Globus pallidus (tissue), 1 donor: ENCODE measurements at regions not wholly inside any gene's neighbourhood (a gene's known extent, or its start where the extent isn't known, plus 50 kb on each side); places are given as distances from the start of the nearest gene placed in this dataset.

Source experiments
- DNase-seq: peaks from one replicate; pipeline ENCODE4 v3.0.0-alpha.2; 2015; ENCODE audit warnings: low spot score

DNA sequence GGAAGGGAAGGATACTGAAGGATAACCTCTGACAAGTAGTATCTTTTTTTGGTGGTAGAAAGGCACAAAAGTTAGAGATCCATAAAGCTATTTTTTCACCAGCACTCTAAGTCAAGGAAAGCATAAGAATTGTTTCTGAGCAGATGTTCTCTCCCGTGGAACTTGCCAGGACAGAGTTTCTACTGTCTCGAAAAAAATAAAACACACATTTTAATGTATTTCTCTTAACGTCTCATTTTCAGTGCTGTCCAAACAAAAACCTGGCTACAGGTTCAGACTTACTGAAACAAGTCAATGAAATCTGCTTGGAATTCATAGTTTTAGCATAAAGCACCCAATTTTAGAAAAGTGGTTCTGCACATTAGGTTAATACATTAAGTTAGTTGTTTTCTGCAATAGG, 338.3 kb downstream of the LTN1 start:
- no peak for DNase-seq

DNA sequence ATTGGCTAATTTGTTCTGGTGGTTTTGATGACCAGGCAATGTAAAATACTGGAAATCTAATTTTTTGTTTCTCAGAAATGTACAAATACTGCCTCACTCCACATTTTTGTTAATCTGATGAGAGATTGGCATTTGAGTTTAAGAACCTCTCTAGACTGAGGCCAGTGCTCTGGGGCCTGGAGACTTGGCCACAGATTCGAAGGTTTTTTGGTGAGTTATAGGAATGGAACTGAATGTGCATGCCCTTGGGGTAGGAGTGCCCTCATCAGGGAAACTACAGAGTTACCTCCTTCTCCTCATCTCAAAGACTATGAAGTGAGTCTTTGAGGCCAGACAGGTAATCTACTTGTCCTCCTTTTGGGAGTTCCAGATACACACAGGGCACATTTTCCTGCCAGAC, 347.9 kb downstream of the LTN1 start:
- DNase-seq, result no peak

- no peak for DNase-seq
Observed at GRCh38 chr21:28642891-28643290, 349.8 kb downstream of the LTN1 start.

DNA sequence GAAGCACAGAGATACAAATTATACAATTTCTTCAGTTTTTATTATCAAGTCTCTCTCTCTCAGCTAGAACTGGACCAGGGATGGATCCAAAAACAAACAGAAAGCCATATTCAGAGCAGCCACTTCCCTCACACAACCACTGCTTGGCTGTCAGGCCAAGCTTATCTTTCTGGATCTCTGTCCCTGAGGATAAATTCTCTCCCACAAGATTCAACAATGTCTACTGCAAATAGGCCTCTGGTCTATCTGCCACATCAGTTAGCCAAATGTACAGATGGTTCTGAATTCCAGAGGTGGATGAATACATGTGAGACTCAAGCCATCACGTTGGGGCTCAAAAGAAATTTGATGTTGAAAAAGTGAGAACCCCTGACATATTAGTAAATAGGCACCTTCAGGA, 350.9 kb downstream of the LTN1 start:
- no peak for DNase-seq

DNA sequence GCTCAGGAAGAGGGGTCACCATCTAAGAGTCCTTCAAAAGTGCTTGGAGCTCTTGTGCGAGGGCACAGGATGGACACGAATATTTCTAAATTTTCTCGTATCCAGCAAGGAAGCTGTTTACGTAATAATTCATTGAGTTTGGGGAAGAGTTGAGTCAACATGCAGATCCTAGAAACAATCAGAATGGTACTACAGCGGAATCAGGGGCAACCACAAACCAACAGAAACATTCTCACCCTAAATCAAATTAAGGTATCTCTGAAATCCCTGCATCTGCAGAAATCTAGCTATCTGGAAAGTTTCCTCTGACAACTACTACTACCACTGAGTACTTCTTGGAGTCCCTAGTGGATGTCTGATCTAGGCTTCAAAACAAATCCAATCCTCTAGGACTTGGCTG, 352.4 kb downstream of the LTN1 start:
- DNase-seq, result no peak

DNA sequence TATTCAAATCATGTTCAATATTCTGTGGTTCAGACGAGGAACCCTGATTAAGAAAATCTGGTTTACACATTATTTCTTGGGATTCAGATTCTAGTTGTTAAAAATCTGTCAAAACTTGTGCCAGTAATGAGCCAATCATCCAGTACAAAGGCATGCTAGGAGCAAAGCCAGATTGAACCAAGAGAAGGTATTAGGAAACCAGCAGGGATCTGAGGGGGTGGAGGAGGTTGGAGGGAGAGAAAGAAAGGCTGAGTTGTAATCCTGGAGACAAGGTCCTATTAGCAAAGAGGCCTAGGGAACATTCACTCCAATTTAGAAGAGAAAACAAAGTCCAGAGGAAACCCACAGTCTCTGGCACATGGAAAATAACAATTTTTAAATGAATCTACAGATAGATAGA, 352.9 kb downstream of the LTN1 start:
- peak; percentile 7 for DNase-seq

GRCh38 chr21:28636752-28637691, 355.7 kb downstream of the LTN1 start:
- no peak for DNase-seq

DNA sequence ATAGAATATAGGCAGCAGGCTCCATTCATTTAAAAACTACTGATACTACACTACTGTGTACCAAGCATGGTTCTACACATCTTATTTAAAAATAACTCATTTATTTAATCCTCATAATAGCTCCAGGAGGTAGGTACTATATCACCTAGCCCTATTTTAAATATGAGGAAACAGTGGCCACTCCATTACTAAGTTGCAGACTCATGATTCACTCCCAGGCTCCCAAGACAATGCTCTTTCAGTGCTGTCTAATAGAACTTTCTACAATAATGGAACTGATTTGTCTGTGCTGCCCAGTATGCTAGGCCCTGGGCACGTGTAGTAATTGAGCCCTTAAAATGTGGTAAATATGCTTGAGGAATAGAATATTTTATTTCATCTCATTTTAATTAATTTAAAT, 357.1 kb downstream of the LTN1 start:
- no peak for DNase-seq

DNA sequence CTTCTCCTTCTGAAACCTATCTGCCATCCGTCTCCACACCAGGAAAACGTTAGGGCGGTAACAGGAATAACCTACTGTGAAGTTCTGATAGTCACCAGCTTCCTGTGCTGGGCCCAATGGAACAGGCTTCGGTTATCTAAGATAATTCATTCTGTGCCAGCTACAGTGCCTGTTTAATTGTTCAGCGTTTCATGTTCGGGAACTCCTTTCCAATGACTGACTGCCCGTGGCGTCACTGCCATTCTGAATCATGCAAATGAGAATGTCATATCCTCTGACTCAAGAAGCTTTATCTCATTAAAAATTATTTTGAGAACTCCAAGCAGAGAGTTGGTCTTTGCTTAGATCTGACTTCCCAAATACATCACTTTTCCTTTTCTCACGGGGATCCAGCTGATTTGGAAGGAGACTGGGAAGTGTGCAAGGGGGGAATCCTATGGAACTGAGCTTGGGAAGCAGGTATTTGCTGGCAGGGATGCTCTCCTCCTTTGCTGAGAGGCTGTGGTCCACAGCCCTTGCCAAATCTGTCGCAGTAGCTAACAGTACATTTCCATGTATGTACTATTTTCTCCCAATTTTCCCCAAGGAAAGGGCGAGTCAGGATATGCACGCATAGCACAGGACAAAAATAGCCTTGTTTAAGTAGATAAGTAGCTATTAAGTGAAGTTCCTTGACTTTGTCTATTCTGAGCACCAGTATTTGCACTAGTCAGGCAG, 358.7 kb downstream of the LTN1 start:
- DNase-seq, result no peak

GRCh38 chr21:28632755-28633408, 359.8 kb downstream of the LTN1 start:
- DNase-seq, result no peak

DNA sequence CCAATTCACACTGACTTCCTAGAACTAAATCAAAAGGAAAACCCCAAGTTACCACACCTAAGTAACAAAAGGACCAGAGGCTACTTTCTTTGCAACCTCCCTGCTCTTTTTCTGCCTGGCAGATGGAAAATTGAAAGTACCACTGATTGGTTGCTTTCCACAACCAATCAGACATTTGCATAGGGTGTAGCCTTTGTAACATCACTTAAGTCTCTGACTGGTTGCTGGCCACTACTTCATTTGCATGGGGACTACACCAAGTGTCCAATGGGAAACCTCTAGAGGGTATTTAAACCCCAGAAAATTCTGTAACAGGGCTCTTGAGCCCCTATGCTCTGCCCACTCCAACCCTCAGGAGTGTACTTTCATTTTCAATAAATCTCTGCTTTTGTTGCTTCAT, 365.0 kb downstream of the LTN1 start:
- no peak for DNase-seq

DNA sequence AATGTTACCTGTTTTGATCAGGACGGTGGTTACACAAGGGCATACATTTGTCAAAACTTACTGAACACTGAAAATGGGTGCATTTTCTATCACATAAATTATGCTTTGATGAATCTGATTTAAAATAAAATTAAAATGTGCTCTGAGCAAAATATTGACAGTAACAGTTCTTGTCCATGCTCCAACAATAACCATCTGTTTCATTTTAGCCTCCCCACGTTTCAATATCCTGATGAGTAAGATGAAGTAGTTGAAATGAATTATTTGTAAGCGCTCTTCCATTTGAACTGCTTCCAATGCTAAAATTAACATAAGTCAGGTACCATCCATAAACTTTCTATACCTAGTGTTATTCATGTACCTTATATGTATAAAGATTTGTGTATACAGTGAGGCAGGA, 365.4 kb downstream of the LTN1 start:
- no peak for DNase-seq

GRCh38 chr21:28624626-28625025, 368.1 kb downstream of the LTN1 start:
- no peak for DNase-seq

DNA sequence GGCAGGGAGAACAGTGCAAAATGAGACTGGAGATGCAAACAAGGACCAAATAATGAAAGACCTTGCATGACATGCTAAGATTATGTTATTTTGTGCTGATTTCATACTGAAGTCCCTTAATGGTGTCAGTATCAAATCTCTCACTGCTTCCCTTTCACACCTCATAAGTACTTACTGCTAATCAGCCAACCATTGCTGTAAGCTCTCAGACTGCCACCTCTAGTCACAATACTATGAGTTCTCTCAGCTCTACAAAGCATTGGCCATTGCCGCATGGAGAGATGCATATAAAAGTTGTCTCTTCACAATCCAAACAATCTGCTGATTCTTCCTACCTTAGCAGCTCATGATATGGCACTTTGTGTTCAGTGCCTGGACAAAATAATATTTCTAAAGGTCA, 375.4 kb downstream of the LTN1 start:
- DNase-seq, result no peak

- DNase-seq, result no peak
Observed at GRCh38 chr21:28615276-28615675, 377.4 kb downstream of the LTN1 start.

DNA sequence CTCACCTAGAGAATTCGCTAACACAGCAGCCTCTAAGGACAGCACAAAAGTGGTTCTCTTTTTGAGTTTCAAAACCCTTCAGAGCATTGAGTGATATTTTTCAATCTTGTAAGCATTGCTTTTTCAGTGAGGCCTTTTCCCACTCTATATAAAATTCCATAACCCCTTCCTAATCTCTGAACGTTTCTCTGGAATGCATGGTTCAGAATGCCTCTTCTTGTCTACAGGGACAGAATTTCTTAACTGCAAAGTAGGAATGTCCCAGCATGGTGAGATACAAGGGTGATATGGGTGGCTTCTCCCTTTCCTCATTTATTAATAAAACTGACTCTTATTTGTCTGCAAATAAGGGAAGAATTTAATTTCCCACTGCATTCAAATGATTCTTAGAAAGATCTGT, 377.9 kb downstream of the LTN1 start:
- DNase-seq, result no peak

DNA sequence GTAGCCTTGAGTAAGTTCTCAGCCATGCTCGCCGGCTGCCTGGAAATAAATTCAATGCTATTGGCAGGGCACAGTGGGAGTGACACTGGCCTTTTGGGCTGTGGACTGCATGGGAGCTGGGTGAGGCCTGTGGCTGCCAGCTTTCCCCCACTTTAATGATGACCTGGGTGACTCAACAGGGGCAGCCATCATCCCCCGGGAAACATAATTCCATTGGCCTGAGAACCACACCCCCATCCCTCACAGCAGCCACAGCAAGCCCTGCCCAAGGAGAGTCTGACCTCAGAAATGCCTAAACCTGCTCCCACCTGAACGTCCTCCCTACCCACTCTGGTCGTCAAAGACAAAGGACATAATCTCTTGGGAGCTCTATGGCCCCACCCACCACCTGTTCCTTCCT, 384.0 kb downstream of the LTN1 start:
- no peak for DNase-seq

DNA sequence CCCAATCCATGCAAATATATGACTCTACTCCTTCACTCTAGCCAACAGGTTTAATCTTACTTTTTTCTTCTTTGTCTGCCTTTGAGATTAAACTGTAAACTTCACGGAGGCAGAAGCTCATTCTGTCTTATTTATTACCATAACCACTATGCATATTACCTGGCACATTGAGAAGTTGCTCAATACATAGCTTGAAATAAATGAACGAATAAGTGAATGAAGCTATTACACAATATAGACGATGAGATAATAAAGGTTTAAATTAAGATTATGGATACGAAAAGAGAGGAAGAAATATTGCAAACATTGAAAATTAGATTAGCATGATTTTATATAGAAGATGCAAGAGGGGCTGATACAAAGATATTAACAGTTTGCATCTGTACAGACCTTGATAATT, 385.1 kb downstream of the LTN1 start:
- DNase-seq, result no peak

- peak; percentile 26 for DNase-seq
Observed at GRCh38 chr21:28604946-28605537, 387.6 kb downstream of the LTN1 start.

GRCh38 chr21:28602546-28602945, 390.1 kb downstream of the LTN1 start:
- DNase-seq, result no peak

DNA sequence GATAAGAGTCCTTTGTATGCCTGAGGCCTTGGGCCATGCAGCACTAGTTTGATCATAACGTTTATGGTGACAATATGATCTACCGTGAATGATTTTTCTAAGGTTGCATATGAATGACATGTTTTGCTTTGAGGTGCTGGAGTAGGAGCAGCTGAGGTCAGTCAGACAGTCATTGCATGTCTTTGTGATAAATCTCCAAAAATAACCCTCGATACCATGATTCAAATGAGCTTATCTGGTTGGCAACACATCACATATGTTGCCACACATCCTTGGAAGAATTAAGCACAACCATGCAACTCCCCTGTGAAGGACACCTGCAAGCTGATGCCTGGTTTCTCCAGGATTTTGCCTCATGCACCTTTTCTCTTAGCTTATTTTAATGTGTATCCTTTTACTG, 394.5 kb downstream of the LTN1 start:
- DNase-seq, result no peak

DNA sequence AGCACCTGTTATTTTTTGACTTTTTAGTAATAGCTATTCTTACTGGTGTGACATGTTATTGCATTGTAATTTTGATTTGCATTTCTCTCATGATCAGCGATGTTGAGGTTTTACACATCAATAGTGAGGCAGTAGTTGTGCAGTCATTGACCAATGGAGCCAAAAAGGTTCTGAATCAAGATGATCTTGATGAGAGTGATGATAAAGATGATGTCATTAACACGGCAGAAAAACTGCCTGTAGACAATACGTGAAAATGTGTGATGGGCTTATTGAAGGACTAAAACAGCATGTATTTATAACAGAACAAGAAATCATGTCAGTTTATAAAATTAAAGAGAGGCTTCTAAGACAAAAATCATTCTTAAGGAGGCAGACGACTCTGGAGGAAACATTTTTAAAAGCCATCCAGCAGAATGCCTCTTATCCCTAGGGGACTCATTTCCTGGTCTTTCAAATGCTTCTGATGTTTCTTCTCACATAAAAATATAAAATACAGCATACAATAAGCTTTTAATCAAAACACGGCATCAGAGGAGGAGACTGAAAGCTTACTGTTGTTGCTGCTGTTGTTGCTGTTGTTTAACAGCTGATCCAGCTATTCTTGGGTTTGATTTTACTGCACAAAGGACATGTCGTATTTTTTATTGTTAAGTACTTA, 400.3 kb downstream of the LTN1 start:
- no peak for DNase-seq
